GM18499 (cell line): ENCODE measurements at regions not wholly inside any gene's neighbourhood (a gene's known extent, or its start where the extent isn't known, plus 50 kb on each side); places are given as distances from the start of the nearest gene placed in this dataset.
"Not testable (repeated sequence)": the region's sequence is repeated elsewhere in the genome, so short reads cannot be mapped to it uniquely, and the experiment has no call there.

ENCODE experiments used
- ATAC-seq: cut with Tn5 transposase; IDR thresholded peaks from one replicate; pipeline ENCODE4 v1.9.1; 2021; ENCODE audit warnings: moderate number of reproducible peaks; ENCODE audit not compliant: insufficient read depth, unreplicated experiment

DNA sequence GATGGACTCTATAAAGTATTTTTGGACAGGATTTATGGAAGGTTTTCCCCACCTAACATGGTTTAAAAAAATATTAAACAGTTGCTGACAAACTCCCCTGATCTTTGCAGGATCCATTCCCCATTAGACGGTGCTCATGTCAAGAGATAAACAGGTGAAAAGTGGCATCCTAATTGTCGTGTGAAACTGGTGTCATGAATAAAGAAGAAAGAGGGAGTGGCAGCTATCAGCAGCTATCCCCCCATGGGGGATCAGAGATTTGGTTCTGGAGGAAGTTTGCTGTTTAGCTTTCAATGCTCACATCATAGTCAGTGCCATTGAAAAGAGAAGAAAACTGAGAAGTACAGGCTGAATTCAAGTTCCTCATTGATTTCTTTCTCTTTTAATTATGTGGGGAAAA is 329.3 kb upstream of the BRINP1 start:
- no peak for ATAC-seq

DNA sequence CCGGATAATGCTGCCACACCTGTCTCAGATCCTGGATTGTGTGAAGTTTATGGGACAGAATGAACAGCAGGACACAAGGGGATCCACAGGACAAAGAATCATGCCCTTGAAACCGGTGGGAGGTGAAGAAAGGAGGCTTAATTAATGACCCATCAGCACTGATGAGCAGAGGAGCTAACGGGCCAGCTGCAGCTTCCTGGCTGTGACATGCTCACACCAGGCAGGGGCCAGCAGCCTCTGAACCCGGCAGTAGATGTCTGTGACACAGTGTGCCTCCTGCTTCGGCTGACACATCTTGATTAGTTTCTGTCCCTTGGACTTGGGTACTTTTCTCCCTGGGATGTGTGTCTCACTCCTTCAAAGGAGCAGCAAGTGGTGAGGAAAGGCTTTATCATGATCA is 328.8 kb upstream of the BRINP1 start:
- no peak for ATAC-seq

DNA sequence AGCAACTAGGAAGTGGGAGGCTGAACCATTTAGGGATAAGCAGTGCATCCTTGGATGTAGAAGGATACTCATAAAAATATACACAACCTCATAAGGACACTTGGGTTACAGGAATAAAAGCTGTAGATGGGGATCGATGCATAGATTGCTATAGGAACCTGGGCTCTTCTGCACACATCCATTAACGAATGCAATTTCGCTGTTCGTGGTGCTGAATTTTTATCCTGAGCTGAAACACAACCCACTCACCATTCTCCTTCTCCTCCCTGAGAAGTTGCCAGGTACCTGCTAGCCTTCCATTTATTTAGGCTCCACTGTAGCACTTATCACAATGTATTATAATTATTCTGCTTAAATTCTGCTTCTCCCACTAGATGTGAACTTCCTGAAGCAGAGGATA is 320.6 kb upstream of the BRINP1 start:
- ATAC-seq = no peak

DNA sequence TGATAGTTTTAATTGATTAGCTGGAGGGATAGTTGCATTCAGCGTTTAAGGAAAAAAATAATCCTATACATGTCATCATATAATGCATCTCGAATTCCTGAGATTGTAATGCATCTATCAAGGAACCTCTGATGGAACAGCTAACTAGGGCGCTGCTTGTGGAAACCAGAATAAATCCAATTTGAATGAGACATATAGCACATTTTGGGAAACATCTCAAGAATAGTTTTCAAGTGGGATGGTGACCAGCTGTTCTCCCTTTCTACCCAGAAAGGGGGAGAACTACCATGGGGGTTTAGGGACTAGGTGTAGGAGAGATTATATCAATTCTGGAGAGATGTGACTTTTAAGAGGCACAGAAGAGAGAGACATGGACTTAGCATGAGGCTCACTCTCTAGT is 319.3 kb upstream of the BRINP1 start:
- no peak for ATAC-seq

DNA sequence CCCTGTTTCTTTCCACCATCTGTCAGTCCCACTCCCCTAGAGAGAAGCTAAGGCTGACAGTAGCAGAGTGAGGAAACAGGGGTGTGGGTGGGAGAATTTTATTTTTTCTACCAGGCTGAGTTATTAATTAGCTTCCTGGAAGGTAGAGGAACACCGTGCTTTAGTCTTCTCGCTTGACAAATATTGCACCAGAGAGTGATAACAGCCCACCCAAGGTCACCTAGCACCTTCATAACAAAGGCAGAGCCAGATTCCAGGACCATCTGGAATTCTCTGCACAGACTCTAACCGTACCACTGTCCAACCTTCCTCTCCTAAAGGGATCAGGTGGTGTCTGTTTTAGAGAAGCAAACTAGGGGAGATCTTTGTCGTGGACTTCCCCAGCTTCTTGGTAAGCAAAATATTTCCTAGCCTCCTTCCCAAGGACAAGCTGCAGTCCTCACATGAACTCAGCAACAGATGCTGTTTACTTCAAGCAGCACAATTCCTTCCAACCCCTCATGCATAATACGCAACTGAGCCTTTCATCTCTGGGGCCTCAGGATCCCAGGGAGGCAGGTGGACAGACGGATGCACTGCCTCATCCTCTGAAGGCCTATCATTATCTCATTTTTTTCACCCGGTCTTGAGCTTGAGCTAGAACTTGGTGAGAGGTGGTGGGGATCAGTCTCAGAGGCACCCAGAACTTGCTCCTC is 308.7 kb upstream of the BRINP1 start:
- ATAC-seq = no peak

GRCh38 chr9:119675951-119676350 is 306.7 kb upstream of the BRINP1 start:
- ATAC-seq = no peak

- not testable (repeated sequence) for ATAC-seq
These were observed 303.5 kb upstream of the BRINP1 start for GRCh38 chr9:119672763-119673162.

DNA sequence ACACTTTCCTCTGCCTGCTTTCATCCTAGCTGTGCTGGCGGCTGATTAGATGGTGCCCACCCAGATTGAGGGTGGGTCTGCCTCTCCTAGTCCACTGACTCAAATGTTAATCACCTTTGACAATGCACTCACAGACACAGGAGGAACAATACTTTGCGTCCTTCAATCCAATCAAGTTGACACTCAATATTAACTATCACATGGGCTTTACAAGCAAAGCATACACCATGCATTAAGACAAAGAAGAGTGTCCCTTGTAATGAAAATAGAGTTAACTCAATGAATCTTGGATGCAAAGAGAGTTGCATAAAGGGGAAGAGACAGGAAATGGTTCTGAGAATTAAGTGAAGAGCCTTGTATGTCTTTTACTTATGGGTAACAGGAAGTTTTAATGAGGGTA is 298.7 kb upstream of the BRINP1 start:
- ATAC-seq = no peak

DNA sequence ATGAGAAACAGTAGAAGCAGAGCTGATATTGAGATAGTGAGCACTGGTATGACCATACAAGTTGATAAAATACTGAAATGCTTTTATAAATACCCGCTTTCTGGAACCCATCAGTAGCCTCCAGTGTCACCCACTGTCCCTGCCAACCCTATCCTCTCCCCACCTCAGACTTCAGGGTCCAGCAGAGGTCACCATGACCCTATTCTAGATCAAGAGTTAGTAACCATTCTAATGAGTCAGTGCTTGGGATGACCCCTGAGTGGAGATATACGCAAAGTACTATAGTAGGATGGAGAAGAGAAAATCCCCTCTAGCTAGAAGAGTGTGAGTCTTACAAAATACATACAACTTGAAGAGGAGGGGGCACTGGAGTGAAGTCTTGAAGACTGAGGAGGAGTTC is 297.9 kb upstream of the BRINP1 start:
- no peak for ATAC-seq

DNA sequence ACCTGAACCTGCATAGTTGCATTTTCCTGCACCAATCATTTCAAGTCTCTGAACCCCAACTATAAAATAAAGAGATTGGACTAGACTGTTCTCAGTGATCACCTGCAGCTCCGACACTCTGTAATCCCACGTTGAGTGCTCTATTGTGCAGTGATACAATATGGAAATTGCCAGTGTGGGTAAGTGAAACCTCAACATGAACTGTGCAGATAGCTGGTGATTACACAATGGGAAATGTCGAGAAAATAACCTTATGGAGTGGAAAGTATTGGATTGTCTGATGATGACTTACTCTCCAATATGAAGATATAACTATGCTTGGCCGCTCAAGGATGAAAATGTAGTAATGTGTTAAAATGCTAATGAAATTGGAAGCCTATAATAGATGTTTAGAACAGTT is 293.1 kb upstream of the BRINP1 start:
- no peak for ATAC-seq

DNA sequence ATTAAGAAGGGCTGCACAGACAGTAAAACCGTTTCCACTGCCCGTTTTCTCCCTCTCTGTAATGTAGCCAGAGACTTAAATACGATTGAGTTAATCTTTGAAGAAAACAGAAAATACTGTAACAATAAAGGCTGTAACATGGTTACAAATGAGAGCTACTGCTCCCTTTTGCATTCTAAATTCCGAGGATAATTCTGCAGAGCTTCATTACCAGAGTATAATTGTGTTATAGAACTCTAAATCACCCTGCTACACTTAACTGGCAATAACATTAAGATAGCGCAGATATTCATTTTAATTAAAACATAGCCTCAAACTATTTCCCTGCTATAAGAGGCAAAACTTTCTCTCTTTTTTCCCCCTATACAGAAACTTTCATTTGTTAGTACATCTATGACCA is 283.7 kb upstream of the BRINP1 start:
- no peak for ATAC-seq

DNA sequence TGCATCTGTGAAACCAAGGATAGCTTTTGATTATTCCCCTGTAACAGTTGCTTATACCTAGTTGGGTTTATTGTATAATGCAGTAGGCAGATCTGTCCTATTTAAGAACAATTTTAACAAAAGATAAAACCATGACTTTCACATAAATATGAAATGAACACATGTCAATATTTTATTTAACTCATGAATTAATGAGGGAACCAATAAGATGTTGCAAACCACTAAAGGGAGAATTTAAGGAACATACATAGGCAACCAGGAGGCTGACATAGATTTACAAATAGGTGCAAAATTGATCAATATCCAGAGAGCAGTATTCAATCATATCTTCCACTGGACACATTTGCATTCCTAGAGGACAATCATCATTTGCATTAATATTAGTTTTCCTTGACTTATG is 280.0 kb upstream of the BRINP1 start:
- no peak for ATAC-seq

DNA sequence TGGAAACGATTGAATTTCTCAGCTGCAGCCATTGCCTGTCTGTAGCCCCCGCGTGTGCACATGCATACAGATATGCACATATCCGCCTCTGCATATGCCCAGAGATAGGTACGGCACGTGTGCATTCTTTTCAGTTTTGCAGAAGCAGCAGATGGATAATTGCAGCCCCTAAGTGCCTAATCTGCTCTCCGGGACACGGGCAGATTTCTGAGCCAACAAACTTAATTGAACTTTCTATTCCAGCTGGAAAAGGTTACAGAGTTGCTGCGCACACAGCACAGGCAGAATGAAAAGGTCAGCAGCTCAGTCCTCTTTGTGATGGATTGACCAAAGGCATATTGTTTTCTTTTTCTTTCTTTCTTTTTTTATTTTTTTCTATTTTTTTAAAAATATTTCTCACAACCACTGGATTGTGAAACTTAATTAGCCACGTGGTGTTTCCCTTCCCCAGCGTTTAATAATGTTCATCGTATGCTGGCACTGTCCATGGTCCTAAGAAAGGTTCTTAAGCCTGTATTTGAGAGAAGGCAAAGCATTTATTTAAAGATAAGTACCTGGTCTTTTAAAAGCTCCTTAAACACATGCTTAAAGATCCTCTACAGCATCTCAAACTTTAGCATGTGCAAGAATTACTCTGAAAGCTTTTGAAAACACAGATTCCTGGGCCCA is 270.2 kb upstream of the BRINP1 start:
- ATAC-seq = no peak

- ATAC-seq = no peak
These were observed 264.8 kb upstream of the BRINP1 start for GRCh38 chr9:119634006-119634405.

DNA sequence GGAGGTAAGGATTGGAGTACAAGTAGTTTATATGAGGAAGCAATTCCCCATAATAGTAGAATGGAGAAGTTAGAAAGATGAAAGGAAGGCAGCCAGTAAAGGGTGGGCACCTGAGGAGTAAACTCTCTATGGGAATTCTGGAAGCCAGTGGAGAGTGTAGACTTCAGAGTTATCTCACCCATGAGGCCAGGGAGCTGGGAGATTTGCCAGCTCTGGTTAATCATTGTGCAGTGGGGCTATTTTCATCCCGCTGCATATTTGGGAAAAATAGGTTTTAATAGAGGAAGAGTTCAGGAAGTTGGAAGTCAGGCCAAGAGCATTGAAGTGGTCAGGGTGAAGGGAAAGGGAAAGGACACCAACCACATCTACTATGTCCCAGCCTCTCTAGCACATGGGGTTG is 242.3 kb upstream of the BRINP1 start:
- ATAC-seq = no peak

DNA sequence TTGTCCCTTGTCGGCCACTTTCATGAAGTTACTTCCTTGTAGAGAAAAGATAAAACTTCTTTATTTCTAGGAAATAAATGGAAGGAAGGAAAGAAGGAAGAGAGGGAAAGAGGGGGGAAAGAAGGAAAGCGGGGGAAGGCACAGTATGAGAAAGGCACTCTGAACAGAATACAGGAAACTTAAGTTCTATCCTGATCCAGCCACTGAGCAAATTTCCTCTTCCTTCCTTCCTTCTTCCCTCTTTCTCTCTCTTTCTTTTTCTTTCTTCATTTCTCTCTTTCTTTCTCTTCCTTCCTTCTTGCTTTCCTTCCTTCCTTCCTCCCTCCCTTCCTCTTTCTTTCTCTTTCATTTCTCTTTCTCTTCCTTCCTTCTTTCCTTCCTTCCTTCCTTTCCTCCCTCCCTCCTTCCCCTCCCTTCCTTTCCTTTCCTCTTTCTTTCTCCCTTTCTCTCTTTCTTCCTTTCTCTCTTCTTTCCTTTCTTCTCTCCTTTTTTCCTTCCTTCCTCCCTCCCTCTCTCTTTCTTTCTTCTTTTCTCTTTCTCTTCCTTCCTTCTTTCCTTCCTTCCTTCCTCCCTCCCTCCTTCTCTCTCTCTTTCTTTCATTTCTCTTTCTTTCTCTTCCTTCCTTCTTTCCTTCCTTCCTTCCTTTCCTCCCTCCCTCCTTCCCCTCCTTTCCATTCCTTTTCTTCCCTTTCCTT is 240.2 kb upstream of the BRINP1 start:
- ATAC-seq = no peak

DNA sequence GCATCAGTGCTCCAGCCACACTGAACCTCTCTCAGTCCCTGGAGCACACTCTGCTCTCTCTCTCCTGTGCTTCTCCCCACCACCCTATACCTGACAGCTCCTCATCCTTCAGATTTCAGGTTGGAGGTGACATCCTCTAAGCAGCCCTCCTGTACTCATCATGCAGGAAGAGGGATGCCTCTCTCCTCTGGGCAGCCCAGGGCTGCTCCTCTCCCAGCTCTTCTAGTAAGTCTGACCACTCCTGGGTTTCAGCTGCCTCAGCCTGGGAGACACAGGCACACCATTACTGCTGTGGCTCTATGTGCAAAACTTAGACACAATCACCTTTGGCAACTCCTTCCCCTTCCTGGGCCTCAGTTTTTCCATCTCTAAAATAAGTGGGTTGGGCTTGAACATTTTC is 232.4 kb upstream of the BRINP1 start:
- no peak for ATAC-seq

DNA sequence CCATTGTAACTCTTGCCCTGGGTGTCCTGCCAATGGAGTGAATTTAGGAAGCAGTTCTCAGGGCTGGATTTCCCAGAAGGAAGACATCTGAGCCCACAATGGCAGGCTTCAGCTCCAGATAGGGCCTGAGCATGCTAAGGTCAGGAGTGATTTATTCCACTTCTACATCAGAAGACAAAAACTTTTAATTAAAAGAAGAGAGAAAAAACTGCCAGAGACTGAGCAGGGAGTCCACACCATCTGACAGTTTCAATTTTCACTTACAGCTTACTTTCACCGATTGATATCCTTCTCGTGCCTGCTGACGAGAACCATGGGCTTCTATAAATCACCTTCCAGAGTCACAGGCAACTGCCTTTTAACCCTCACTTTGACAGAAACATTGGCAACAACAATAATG is 228.3 kb upstream of the BRINP1 start:
- ATAC-seq = no peak

- ATAC-seq = no peak
These were observed 227.5 kb upstream of the BRINP1 start for GRCh38 chr9:119596703-119597102.

GRCh38 chr9:119588874-119589744 is 219.9 kb upstream of the BRINP1 start:
- ATAC-seq = no peak

- ATAC-seq = no peak
These were observed 208.6 kb upstream of the BRINP1 start for GRCh38 chr9:119577881-119578280.
